ENCODE measurements at regions not wholly inside any gene's neighbourhood (a gene's known extent, or its start where the extent isn't known, plus 50 kb on each side); places are given as distances from the start of the nearest gene placed in this dataset.
"Not testable (repeated sequence)": the region's sequence is repeated elsewhere in the genome, so short reads cannot be mapped to it uniquely, and the experiment has no call there.

GRCh38 chr2:72003796-72004195, 143.9 kb downstream of the CYP26B1 start:
- no peak for DNase-seq

GRCh38 chr2:72003124-72003523, 144.5 kb downstream of the CYP26B1 start:
- DNase-seq, result no peak

DNA sequence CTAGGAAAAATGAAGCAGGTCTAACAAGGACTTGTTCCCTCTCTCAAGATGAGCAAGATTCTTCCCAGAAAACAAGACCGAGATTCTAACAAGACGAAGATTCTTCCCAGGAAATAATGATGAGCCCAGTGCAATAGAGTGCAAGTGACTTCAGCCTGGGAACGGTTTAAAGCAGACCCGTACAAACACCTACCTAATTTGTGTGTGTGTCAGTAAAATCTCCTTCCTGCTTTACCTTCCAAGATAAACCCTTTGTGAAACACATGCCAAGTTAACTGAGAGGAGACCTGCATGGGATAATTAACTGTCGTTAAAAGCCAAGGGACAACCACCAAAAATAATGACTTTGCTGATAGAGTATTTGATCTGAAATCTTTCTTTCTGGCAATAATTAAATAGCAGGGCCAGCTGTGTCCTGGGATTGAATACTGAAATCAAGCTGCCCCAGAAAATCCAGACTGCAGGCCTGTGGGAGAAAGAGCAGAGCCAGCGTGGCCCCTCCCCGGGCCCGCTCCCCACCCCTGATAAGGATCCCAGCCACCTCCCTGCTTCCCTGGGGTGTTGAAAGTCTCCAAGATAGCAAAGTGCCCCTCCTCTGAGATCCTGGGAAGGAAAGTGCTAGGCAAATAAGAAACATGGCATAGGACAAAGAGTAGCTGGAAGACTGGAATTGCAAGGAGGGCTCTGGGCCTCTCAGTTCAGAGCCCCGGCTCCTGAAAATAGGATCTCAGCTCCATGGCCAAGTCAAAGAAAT, 145.5 kb downstream of the CYP26B1 start:
- DNase-seq, result no peak

DNA sequence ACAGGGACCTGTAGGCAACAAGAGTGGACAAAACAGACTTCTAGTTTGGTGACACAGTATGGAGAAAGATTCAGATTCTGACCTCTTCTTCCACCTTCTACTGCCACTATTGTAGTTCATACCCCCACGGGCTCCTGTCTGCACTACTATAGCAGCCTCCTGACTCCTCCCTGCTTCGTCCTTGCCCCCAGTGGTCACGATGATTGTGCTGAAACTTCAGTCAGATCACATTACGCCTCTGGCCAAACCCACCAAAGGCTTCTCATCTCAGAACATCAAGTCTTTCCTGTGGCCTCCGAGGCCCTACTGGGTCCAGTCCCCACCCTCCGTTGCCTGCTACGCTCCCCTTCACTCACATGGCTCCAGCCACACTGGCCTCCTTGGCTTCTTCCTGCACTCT, 147.6 kb downstream of the CYP26B1 start:
- no peak for DNase-seq

- DNase-seq, result no peak
These were observed 148.1 kb downstream of the CYP26B1 start for GRCh38 chr2:71999580-71999979.

GRCh38 chr2:71997843-71998242, 149.8 kb downstream of the CYP26B1 start:
- no peak for DNase-seq

GRCh38 chr2:71995067-71995665, 152.5 kb downstream of the CYP26B1 start:
- DNase-seq, result no peak

DNA sequence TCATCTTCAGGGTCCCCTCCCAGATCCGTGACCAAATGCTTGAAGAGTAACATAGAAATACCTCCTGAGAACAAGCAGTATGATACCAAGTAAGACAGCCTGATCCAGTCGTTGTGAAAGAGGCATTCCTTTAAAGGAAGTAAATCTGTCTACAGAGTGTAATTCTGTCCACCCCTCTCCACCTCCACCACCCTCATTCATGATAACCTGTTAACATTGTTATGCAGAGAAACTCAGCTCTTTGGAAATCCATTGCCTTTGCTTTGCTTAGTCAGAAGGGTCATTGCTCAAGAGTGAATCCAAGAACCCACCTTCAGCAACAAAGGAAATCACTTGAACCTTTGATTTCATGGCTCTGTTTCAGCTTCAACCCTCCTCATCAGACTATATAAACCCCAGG, 155.6 kb downstream of the CYP26B1 start:
- DNase-seq, result no peak

DNA sequence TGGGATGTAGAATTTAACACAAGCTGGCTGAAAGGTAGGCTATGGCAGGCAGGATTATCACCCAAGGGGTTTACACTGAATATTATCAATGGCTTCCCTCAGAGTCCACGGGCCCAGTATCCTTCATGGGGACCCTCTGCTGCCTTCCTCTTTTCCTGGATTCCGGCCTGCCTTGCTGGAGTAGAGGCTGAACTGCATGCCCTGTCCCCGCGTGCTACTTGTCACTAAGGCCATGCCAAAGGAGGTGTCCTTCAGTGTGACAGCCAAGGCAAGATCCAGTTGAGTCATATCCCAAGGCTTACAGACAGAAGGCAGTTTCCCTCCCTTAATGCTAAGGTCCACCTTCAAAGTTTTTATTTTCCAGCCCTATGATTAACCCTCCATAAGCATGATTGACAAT, 156.3 kb downstream of the CYP26B1 start:
- DNase-seq, result no peak

DNA sequence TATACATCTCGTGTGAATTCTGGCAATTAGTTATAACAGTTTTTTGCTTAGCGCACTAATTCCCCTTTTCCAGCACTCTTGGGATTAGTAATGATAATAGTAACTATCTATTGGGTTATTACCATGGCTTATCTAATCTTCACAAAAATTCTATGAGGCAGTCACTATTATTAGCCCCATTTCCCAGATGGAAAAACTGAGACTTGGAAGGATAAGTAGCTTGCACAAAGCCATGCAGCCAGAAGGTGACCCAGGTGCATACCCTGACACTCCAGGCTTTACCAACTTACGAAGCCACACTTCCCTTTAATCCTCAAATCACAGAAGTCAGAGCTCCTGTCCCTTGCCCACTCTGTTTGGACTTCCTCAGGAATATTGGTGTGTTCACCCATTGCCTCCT, 156.8 kb downstream of the CYP26B1 start:
- no peak for DNase-seq

- DNase-seq, result no peak
These were observed 157.5 kb downstream of the CYP26B1 start for GRCh38 chr2:71990122-71990521.

- no peak for DNase-seq
These were observed 158.0 kb downstream of the CYP26B1 start for GRCh38 chr2:71989671-71990070.

GRCh38 chr2:71988170-71988569, 159.5 kb downstream of the CYP26B1 start:
- no peak for DNase-seq

DNA sequence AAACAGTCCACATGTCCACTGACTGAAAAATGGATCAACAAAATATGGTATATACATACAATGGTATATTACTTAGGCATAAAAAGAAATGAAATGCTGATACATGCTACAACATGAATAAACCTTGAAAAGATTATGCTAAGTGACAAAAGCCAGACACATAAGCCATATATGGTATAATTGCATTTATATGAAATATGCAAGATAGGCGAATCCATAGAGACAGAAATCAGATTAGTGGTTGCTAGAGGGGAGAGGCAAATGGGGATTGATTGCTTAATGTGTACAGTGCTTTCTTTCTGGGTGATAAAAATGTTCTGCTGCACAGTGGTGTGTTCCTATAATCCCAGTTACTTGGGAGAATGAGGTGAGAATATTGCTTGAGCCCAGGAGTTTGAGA, 171.0 kb downstream of the CYP26B1 start:
- no peak for DNase-seq

- DNase-seq, result no peak
These were observed 172.8 kb downstream of the CYP26B1 start for GRCh38 chr2:71974846-71975245.

DNA sequence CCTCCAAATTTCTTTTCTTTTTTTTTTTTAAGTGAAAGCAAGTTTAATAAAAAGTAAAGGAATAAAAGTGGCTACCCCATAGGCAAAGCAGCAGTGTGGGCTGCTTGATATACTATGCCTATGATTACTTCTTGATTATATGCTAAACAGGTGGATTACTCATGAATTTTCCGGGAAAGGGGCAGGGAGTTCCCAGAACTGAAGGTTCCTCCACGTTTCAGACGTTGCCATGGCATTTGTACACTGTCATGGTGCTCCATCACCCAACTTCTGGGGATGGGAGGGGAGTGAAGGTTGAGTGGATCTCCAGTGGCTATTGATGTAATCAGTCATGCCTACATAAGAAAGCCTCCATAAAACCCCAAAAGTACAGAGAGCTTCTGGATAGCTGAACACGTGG, 176.2 kb downstream of the CYP26B1 start:
- no peak for DNase-seq

DNA sequence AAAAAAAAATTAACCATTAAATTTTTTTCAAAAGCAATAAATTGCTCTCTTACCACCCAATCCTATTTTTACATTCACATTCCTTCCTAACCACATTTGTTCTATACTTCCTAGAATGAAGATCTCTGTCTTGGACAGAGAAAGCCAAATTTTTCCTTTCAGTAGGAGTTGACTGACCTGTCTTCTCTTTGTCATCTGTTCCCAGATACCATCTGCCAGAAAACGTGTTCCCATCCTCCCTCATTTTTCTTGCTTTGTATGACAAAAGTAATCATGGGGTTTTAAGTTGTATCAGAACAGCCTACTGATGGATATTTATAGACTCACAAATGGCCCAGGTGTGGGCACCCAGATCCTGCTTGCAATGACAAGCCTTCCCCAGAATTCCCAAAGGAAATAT, 182.1 kb downstream of the CYP26B1 start:
- DNase-seq, result no peak

DNA sequence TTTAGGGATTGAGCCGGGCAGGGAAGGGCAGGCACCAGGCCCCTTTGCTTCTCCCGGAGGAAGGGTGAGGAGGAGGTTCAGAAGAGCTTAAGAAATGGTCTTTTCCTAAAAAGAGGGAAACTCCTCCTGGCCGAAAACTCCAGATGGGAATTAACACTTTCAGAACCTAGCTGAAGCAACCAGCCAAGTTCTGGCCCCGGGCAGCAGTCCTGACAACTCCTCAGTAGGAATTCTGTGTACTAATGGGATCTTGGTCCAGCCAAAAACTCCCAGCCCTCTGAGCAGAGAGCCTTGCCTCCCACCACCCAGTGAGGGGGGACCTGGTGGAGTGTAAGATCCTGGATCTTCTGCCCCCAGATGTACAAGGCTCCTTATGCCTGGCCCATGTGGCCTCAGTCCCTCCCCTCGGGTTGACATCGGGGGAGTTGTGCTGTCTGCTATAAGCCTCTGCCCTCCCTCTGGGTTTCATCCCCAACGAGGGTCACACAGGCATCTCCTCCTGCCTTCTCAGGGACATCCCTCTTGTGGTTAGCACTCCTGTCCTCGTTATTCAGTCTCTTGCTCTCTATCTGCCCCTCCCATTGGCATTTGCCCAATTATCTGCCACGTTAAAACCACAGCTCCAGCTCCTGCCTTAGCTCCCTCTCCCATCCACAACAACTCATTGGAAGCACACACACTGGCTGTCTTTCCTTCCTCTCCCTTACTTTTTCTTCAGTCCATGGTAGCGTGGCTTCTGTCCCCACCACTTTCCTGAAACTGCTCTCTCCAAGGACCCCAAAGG, 184.6 kb downstream of the CYP26B1 start:
- no peak for DNase-seq

DNA sequence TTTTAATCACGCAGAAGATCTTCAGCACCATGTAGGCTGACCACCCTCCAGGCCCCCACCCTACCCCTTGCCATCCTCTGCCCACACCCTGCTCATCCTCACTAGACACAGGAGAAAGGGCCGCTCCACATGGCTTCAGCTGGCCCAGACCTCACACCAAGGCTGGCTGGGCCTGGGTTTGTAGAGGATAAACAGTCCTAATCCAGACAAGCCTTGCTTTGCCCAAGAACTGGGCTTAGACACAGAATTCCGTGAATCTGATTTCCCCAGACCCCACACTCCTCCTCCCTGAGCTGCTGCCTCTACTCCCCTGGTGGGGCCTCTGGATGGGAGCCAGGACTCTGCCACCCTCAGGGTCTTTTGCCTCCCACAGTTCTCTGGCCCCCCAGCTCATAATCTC, 185.3 kb downstream of the CYP26B1 start:
- no peak for DNase-seq

DNA sequence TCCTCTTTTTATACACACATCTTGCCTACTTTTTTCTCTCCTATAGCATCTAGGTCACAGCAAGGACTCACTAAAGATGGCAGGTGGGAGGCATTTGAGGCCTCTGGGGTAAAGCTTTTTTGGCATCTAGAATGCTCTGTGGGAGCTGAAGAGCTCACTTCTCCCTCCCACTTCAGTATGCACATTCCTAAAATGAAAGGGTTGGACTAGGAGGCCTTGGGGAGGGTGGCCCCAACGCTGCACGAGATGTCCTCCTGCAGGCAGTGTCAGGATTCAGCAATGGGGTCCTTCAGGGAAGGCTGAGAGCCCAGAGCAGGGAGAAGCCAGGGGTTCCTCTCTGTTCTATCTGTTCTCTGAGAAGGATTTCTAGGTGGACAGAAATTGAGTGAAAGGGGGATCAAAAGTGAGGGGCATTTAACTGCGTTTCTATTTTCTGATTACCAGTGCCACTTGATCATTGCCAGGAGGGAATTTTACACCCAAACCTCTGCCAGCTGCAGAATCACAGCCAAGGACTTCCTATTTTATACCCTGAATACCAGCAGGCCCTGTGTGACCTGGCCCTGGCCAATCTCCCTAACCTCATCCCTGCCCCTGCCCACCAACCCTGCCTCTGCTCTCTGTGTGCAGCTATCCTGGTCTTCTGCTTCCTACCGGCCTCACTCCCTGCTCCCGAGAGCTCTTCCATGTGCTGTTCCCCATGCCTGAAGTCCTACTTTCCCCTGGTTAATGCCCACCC, 186.2 kb downstream of the CYP26B1 start:
- no peak for DNase-seq

GRCh38 chr2:71959494-71959893, 188.2 kb downstream of the CYP26B1 start:
- DNase-seq, result no peak

GRCh38 chr2:71958426-71958825, 189.2 kb downstream of the CYP26B1 start:
- DNase-seq, result not testable (repeated sequence)

- DNase-seq, result no peak
These were observed 195.0 kb downstream of the CYP26B1 start for GRCh38 chr2:71952572-71953188.
